ENCODE measurements at regions not wholly inside any gene's neighbourhood (a gene's known extent, or its start where the extent isn't known, plus 50 kb on each side); places are given as distances from the start of the nearest gene placed in this dataset.

DNA sequence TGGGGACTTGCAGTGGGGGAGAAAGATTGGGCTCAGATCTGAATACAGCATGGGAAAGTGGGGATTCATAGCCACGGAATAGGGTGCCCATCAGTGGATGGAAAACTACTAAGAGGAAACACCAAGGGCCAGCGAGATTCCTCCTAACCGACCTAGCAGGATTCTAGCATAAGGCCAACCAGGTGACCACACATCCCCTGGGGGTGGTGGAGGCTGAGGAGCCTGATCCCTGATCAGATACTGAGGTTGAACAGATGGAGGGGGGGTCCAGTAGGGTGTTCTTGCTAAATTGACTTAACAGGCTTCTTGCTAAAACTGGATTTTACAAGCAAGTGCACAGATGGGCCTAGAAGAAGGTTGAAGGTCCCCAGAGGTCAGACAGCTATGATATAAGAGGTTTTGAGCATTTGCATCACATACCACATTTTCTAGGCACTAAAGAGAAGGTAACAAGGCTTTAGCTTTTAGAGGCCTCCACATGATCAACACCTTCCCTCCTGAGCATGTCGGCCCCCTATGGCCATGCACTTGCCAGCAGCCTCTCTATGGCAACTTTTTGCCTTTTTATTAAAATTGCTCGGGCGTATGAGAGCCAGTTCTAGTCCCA lies 69.1 kb upstream of the PUDP start:
- no peak for DNase-seq

DNA sequence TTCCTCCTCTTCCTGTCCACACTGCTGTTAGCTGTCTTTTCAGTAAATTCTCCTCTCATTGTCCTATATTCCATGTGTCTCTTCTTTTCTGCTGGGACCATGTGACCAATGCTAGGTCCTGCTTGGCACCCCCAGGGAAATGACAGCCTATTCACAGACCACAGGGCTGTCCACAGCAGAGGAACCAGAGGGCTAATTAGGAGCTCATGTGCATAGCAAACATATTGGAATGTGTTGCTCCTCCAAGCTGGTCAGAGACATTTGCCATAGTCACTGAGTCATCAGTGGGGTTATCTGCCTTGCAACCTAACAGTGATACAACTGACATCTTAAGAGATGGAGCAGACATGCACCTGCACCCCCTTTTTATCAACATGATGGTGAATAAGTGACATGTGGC lies 67.9 kb upstream of the PUDP start:
- DNase-seq: no peak

DNA sequence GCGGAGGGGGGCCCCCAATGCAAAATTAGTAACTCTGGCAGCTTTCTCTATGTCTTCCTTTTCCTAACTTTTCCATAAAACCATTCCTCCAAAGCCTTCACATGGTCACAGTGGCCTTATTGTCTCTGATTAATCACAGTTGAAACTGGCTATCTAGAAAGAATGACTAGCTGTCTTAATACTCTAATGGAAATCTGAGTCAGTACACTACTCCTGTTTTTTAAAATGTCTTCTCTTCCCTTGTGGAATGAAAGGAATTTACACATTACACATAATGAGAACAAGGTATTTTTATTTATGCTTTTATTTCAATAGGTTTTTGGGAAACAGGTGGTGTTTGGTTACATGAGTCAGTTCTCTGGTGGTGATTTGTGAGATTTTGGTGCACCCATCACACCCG lies 66.3 kb upstream of the PUDP start:
- no peak for DNase-seq

DNA sequence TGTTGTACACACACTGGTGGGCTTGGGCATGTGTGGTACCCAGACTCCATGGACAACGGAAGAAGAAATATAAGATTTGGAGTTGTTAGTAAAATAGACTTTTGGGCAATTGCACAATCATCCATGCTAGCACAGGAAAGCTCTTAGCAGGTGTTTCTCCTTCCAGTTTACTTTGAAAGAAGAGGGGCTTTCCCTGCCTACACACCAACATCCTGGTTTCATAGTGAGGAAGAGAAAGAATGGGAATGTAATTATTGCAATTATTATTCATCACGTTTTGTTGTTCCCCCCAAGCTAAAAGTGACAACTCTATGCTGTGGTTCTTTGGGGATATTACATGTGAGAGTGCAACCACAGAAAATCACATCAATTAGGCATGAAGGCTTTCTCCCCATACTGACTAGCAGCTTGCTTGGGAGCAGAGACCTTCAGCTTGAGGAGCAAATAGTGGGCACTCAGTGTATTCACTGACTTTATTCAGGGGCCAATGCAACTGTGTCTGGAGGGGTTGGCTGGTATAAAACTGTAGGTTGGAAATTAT lies 57.2 kb upstream of the PUDP start:
- DNase-seq: no peak

DNA sequence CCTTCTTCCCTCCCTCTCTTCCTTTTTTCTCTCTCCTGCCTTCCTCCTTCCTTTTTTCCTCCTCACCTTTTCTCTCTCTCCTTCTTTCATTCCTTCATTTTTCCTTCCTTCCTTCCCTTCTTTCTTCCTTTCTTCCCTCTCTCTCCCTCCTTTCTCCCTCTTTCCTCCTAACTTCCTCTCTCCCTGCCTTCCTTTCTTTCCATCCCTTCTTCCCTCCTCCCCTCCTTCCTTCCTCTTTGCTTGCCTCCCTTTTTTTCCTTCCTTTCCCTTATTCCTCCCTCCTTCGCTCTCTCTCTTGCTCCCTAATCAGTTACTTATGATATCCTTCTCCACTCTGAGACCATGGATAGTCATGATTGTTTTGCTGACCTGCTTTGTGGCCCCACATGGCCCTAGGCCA lies 56.7 kb upstream of the PUDP start:
- no peak for DNase-seq

DNA sequence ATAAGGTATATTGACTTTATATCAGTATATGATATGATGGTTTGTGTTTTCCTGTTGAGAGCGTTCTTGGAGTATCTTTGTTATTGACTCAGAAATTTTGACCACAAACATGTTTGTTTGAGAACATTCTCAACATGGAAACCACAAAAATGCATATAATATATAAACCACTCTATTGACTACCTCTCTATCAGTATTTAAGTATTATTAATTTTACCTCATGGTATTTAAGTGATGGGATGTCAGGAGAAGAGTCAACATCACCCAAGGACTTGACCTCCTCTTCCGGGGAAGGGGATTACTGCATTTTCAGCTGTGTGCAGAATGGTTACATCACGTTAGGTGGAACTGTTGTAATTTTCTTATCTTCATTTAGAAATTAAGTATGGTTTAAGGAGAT lies 54.3 kb upstream of the PUDP start:
- DNase-seq: no peak

DNA sequence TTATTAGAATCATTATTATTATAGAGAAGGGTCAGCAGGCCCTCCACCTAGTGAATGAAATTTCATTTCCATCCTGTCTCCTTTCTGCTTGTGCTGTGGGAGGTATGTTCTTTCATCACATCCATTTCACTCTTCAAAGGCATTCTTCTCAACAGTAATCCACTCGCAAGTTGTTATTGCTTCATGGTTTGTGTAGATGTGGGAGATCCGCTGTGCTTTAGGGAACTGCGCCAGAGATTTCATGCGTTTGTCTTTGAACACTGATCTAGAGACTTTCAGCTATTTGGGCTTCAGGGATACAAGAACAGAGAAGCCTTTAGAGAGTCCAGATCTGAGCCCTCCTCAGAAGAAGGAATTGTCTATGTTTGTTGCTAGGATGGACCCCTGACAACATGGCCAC lies 53.5 kb upstream of the PUDP start:
- no peak for DNase-seq

DNA sequence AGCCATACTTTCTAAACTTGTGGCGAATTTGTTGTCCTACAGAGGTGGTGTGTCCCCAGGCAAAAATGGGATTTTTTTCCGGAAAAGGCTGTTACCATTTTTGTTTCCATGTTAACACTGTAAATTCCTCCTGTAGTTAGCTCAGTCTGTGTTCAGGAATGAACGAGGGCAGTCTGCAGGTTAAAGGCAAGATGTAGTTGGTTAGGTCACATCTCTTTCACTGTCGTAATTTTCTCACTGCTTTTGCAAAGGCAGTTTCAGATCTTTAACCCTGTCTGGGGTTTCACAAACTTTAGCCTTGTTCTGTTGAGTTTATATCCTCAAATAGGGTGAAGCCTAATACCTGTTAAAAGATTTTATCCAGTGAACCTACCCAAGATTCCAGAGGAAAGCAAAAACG lies 50.5 kb upstream of the PUDP start:
- DNase-seq: no peak

Measured in T-helper 2 cell (primary cell).